H9 (cell line): ENCODE measurements at regions not wholly inside any gene's neighbourhood (a gene's known extent, or its start where the extent isn't known, plus 50 kb on each side); places are given as distances from the start of the nearest gene placed in this dataset.
A peak's percentile ranks its signal among the peaks of the same experiment; 100 is the strongest.

ENCODE experiments used
- DNase-seq: peaks from one replicate; pipeline ENCODE4 v3.0.0-alpha.2; 2017
- H2AFZ ChIP-seq: one replicate; pipeline ENCODE4 v1.6.1; 2013; ENCODE audit warnings: mild to moderate bottlenecking, low read length, control low read depth, moderate library complexity
- H2AK5ac ChIP-seq: 2 replicates; pipeline ENCODE4 v1.6.1; 2013; ENCODE audit warnings: low read length, control low read depth, mixed read lengths; ENCODE audit not compliant: insufficient read length
- H2BK120ac ChIP-seq: one replicate; pipeline ENCODE4 v1.6.1; 2013; ENCODE audit warnings: low read depth, mild to moderate bottlenecking, low read length, control low read depth, inconsistent platforms; ENCODE audit not compliant: poor library complexity, severe bottlenecking
- H2BK12ac ChIP-seq: 2 replicates; pipeline ENCODE4 v1.6.1; 2013; ENCODE audit warnings: low read length, control low read depth, mixed read lengths, low read depth; ENCODE audit not compliant: insufficient read length
- H2BK15ac ChIP-seq: 2 replicates; pipeline ENCODE4 v1.6.1; 2013; ENCODE audit warnings: low read depth, low read length, control low read depth
- H2BK20ac ChIP-seq: one replicate; pipeline ENCODE4 v1.6.1; 2013; ENCODE audit warnings: low read depth, mild to moderate bottlenecking, low read length, control low read depth, inconsistent platforms; ENCODE audit not compliant: poor library complexity, severe bottlenecking
- H2BK5ac ChIP-seq: 2 replicates; pipeline ENCODE4 v1.6.1; 2013; ENCODE audit warnings: low read length, control low read depth, mixed read lengths; ENCODE audit not compliant: insufficient read length
- H3K14ac ChIP-seq: 2 replicates; pipeline ENCODE4 v1.6.1; 2013; ENCODE audit warnings: low read length, control low read depth; ENCODE audit not compliant: insufficient read depth
- H3K18ac ChIP-seq: 2 replicates; pipeline ENCODE4 v1.6.1; 2013; ENCODE audit warnings: low read depth, mild to moderate bottlenecking, mixed read lengths, low read length, control low read depth; ENCODE audit not compliant: insufficient read length
- H3K23ac ChIP-seq: 2 replicates; pipeline ENCODE4 v1.6.1; 2013; ENCODE audit warnings: low read length, control low read depth, mixed read lengths, low read depth; ENCODE audit not compliant: insufficient read length
- H3K23me2 ChIP-seq: 2 replicates; pipeline ENCODE4 v1.6.1; 2013; ENCODE audit warnings: low read depth, mild to moderate bottlenecking, mixed read lengths, low read length, control low read depth; ENCODE audit not compliant: insufficient read length, poor library complexity, severe bottlenecking
- H3K27ac ChIP-seq: 2 replicates; pipeline ENCODE4 v1.5.1; 2013; ENCODE audit warnings: low read length, control low read depth, mixed read lengths, low read depth; ENCODE audit not compliant: insufficient read length
- H3K27me3 ChIP-seq: 2 replicates; pipeline ENCODE4 v1.6.1; 2013; ENCODE audit warnings: low read length, control low read depth, inconsistent platforms; ENCODE audit not compliant: insufficient read depth
- H3K4ac ChIP-seq: 2 replicates; pipeline ENCODE4 v1.6.1; 2013; ENCODE audit warnings: low read depth, mild to moderate bottlenecking, control low read depth, inconsistent platforms, low read length, moderate library complexity
- H3K4me1 ChIP-seq: 2 replicates; pipeline ENCODE4 v1.6.1; 2013; ENCODE audit warnings: low read length, control low read depth, inconsistent platforms; ENCODE audit not compliant: insufficient read depth
- H3K4me2 ChIP-seq: 2 replicates; pipeline ENCODE4 v1.6.1; 2013; ENCODE audit warnings: low read length, control low read depth, mixed read lengths; ENCODE audit not compliant: insufficient read length, insufficient read depth
- H3K56ac ChIP-seq: 2 replicates; pipeline ENCODE4 v1.6.1; 2013; ENCODE audit warnings: low read depth, mild to moderate bottlenecking, mixed read lengths, low read length, control low read depth; ENCODE audit not compliant: insufficient read length
- H3K79me1 ChIP-seq: 2 replicates; pipeline ENCODE4 v1.6.1; 2013; ENCODE audit warnings: low read depth, mild to moderate bottlenecking, moderate library complexity, low read length, control low read depth, inconsistent platforms; ENCODE audit not compliant: insufficient read depth, poor library complexity, severe bottlenecking
- H3K79me2 ChIP-seq: 2 replicates; pipeline ENCODE4 v1.6.1; 2013; ENCODE audit warnings: low read length, control low read depth, inconsistent platforms; ENCODE audit not compliant: insufficient read depth
- H3K9ac ChIP-seq: 2 replicates; pipeline ENCODE4 v1.6.1; 2013; ENCODE audit warnings: low read length, control low read depth, mixed read lengths; ENCODE audit not compliant: insufficient read length; ENCODE audit errors: extremely low read depth
- H3K9me3 ChIP-seq: one replicate; pipeline ENCODE4 v1.6.1; 2013; ENCODE audit warnings: low read depth, low read length, inconsistent platforms; ENCODE audit not compliant: control insufficient read depth
- H3T11ph ChIP-seq: one replicate; pipeline ENCODE4 v1.6.1; 2013; ENCODE audit warnings: mild to moderate bottlenecking, low read length, control low read depth, inconsistent platforms
- H4K20me1 ChIP-seq: one replicate; pipeline ENCODE4 v1.6.1; 2013; ENCODE audit not compliant: control insufficient read depth, insufficient read length, insufficient read depth
- H4K5ac ChIP-seq: 2 replicates; pipeline ENCODE4 v1.6.1; 2013; ENCODE audit warnings: low read depth, mild to moderate bottlenecking, mixed read lengths, low read length, control low read depth; ENCODE audit not compliant: insufficient read length
- H4K8ac ChIP-seq: replicated peaks from 2 replicates; pipeline ENCODE4 v1.6.1; 2013; ENCODE audit warnings: low read length, control low read depth, mixed read lengths, low read depth; ENCODE audit not compliant: insufficient read length
- H4K91ac ChIP-seq: 2 replicates; pipeline ENCODE4 v1.6.1; 2013; ENCODE audit warnings: low read depth, mild to moderate bottlenecking, moderate library complexity, mixed read lengths, low read length, control low read depth; ENCODE audit not compliant: insufficient read length
- H3K27ac Mint-ChIP-seq, 3 experiments: 2 replicates in 2 of 3; 3 replicates in 1 of 3; pipeline ENCODE4 v1.8.0; 2020 to 2021; ENCODE audit warnings: mixed read lengths in 3 of 3, mild to moderate bottlenecking in 1 of 3, moderate library complexity in 1 of 3
- H3K27me3 Mint-ChIP-seq: 2 replicates; pipeline ENCODE4 v1.8.0; 2021; ENCODE audit warnings: low read depth, mild to moderate bottlenecking, moderate library complexity, mixed read lengths
- H3K36me3 Mint-ChIP-seq, 3 experiments: 2 replicates in 2 of 3; 3 replicates in 1 of 3; pipeline ENCODE4 v1.8.0; 2020 to 2021; ENCODE audit warnings: low read depth in 3 of 3, mixed read lengths in 3 of 3; ENCODE audit not compliant: insufficient read depth in 1 of 3
- H3K4me1 Mint-ChIP-seq, 2 experiments: 2 replicates each; pipeline ENCODE4 v1.8.0; 2020; ENCODE audit warnings: mixed read lengths in 2 of 2
- H3K4me3 Mint-ChIP-seq, 2 experiments: 2 replicates in 1 of 2; 3 replicates in 1 of 2; pipeline ENCODE4 v1.8.0; 2020 to 2021; ENCODE audit warnings: mild to moderate bottlenecking in 2 of 2, mixed read lengths in 2 of 2, moderate library complexity in 1 of 2
- H3K9me3 Mint-ChIP-seq, 2 experiments: 2 replicates in 1 of 2; 3 replicates in 1 of 2; pipeline ENCODE4 v1.8.0; 2020; ENCODE audit warnings: mild to moderate bottlenecking in 2 of 2, mixed read lengths in 2 of 2, moderate library complexity in 1 of 2
- CTCF ChIP-seq: fragments of 200-600 bp; sonication (generic); conservative IDR thresholded peaks from 3 replicates; pipeline ENCODE4 v1.8.0; 2021; ENCODE audit warnings: antibody characterized with exemption, mild to moderate bottlenecking
- WGBS: extraction: QIAGEN DNeasy Blood & Tissue Kit; methylation state at CpG from one replicate; pipeline ENCODE4 v1.1.7; 2013; ENCODE audit warnings: missing lambda C conversion rate, low lambda C conversion rate, mixed read lengths; ENCODE audit not compliant: insufficient read length; ENCODE audit errors: extremely low coverage; 5-methylcytosine and 5-hydroxymethylcytosine counted together

GRCh38 chr19:46931202-46931601, 70.4 kb downstream of the ARHGAP35 start:
- Mint-ChIP-seq H3K36me3 (no peaks in the 10 kb centered on the region), H3K4me3 (no peak overlapping the region), H3K9me3 (no peaks in the 10 kb centered on the region), H3K27me3 (no peaks in the 10 kb centered on the region), H3K4me1 (peaks cover 15 to 19% of the 10 kb centered on the region in 2 experiments), H3K27ac (peak overlapping the region in 1 of 3 experiments; percentile 23; a peak in 1 of 7 replicates)
- no peak overlapping the region for H3K27ac ChIP-seq
- H4K20me1 ChIP-seq, result no peaks in the 10 kb centered on the region
- H3K23ac ChIP-seq, result no peak overlapping the region
- H3K9me3 ChIP-seq, result no peaks in the 10 kb centered on the region
- no peak overlapping the region for H4K5ac ChIP-seq
- DNase-seq, result no peak
- no peak overlapping the region for H3K56ac ChIP-seq
- H3K23me2 ChIP-seq, result no peaks in the 10 kb centered on the region
- no peak overlapping the region for H2BK120ac ChIP-seq
- H3K79me2 ChIP-seq, result peaks cover 12% of the 10 kb centered on the region; the same call in 1 of the 2 replicates
- no peak overlapping the region for H3T11ph ChIP-seq
- no peak overlapping the region for H3K4me2 ChIP-seq
- no peak overlapping the region for H3K18ac ChIP-seq
- H3K4me1 ChIP-seq, result no peaks in the 10 kb centered on the region; the same call in 1 of the 2 replicates
- no peak overlapping the region for H2BK15ac ChIP-seq
- no peak overlapping the region for H2BK12ac ChIP-seq
- no peak overlapping the region for H3K4ac ChIP-seq
- no peak overlapping the region for H2BK5ac ChIP-seq
- peak overlapping the region; percentile 13 for H3K9ac ChIP-seq
- no peak overlapping the region for H2BK20ac ChIP-seq
- TF ChIP-seq CTCF, result no peak
- H4K8ac ChIP-seq, result no peak overlapping the region
- no peak overlapping the region for H2AK5ac ChIP-seq
- no peaks in the 10 kb centered on the region for H3K27me3 ChIP-seq
- H3K14ac ChIP-seq, result no peak overlapping the region
- peaks cover 10% of the 10 kb centered on the region for H3K79me1 ChIP-seq
- no CpG with 5 or more reads among the region's 5 CpGs for WGBS
- H2AFZ ChIP-seq, result no peak overlapping the region
- no peak overlapping the region for H4K91ac ChIP-seq
